ENCODE measurements at regions not wholly inside any gene's neighbourhood (a gene's known extent, or its start where the extent isn't known, plus 50 kb on each side); places are given as distances from the start of the nearest gene placed in this dataset.
"Not testable (repeated sequence)": the region's sequence is repeated elsewhere in the genome, so short reads cannot be mapped to it uniquely, and the experiment has no call there.

GRCh38 chr20:60768216-60768615 is 483.8 kb upstream of the CDH4 start:
- no peak for DNase-seq (ENCODE audit: extremely low read depth, low read depth)

- no peak for DNase-seq (ENCODE audit: extremely low read depth, low read depth)
These were observed 471.6 kb upstream of the CDH4 start for GRCh38 chr20:60780388-60781025.

GRCh38 chr20:60782959-60783625 is 469.0 kb upstream of the CDH4 start:
- no peak for DNase-seq (ENCODE audit: extremely low read depth, low read depth)

GRCh38 chr20:60785301-60785700 is 466.8 kb upstream of the CDH4 start:
- no peak for DNase-seq (ENCODE audit: extremely low read depth, low read depth)

GRCh38 chr20:60785785-60786184 is 466.3 kb upstream of the CDH4 start:
- DNase-seq (ENCODE audit: extremely low read depth, low read depth), result no peak

GRCh38 chr20:60786686-60787217 is 465.3 kb upstream of the CDH4 start:
- DNase-seq (ENCODE audit: extremely low read depth, low read depth), result no peak

- DNase-seq (ENCODE audit: extremely low read depth, low read depth), result no peak
These were observed 464.8 kb upstream of the CDH4 start for GRCh38 chr20:60787276-60787675.

- no peak for DNase-seq (ENCODE audit: extremely low read depth, low read depth)
These were observed 464.0 kb upstream of the CDH4 start for GRCh38 chr20:60788070-60788469.

- DNase-seq (ENCODE audit: extremely low read depth, low read depth), result no peak
These were observed 462.7 kb upstream of the CDH4 start for GRCh38 chr20:60789399-60789798.

- DNase-seq (ENCODE audit: extremely low read depth, low read depth), result not testable (repeated sequence)
These were observed 461.7 kb upstream of the CDH4 start for GRCh38 chr20:60790339-60790738.

- no peak for DNase-seq (ENCODE audit: extremely low read depth, low read depth)
These were observed 460.2 kb upstream of the CDH4 start for GRCh38 chr20:60791823-60792222.

GRCh38 chr20:60792941-60793340 is 459.1 kb upstream of the CDH4 start:
- no peak for DNase-seq (ENCODE audit: extremely low read depth, low read depth)

- DNase-seq (ENCODE audit: extremely low read depth, low read depth), result no peak
These were observed 457.4 kb upstream of the CDH4 start for GRCh38 chr20:60794674-60795073.

- DNase-seq (ENCODE audit: extremely low read depth, low read depth), result no peak
These were observed 456.4 kb upstream of the CDH4 start for GRCh38 chr20:60795651-60796050.

GRCh38 chr20:60800185-60800584 is 451.9 kb upstream of the CDH4 start:
- DNase-seq (ENCODE audit: extremely low read depth, low read depth), result no peak

GRCh38 chr20:60802676-60803075 is 449.4 kb upstream of the CDH4 start:
- DNase-seq (ENCODE audit: extremely low read depth, low read depth), result no peak

GRCh38 chr20:60803335-60804055 is 448.6 kb upstream of the CDH4 start:
- no peak for DNase-seq (ENCODE audit: extremely low read depth, low read depth)

GRCh38 chr20:60804240-60804917 is 447.7 kb upstream of the CDH4 start:
- no peak for DNase-seq (ENCODE audit: extremely low read depth, low read depth)

GRCh38 chr20:60804918-60805630 is 447.0 kb upstream of the CDH4 start:
- no peak for DNase-seq (ENCODE audit: extremely low read depth, low read depth)

- no peak for DNase-seq (ENCODE audit: extremely low read depth, low read depth)
These were observed 445.7 kb upstream of the CDH4 start for GRCh38 chr20:60806354-60806753.

GRCh38 chr20:60806824-60807223 is 445.2 kb upstream of the CDH4 start:
- DNase-seq (ENCODE audit: extremely low read depth, low read depth), result no peak

Measured in NCI-H460 (cell line).